ENCODE measurements at regions not wholly inside any gene's neighbourhood (a gene's known extent, or its start where the extent isn't known, plus 50 kb on each side); places are given as distances from the start of the nearest gene placed in this dataset.

DNA sequence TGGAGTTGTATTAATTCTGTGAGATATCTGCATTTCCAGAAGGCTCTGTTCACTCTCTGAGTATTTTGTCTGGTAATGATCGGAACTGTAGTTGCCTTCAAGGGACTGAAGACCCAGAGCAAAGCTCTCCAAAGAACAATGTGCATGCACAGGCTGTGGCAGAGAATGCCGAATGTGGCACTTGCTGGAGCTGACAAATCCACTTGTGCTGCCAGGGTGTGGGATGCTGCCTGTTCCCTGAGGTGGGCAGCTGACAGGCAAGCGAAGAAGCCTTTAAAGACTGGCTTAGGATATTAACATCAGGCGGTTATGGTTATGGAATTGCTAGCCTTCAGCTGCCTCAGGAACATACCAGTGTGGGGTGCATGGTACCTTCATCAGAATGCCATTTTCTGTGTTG lies 419.9 kb upstream of the ATP2B1 start:
- TF ChIP-seq EZH2 (IDR thresholded peaks at IDR 0.05) (no peak), POLR2AphosphoS5 (IDR thresholded peaks at IDR 0.05; ENCODE audit: borderline replicate concordance, low read depth, low read length) (no peak)
